Globus pallidus (tissue), 1 donor: ENCODE measurements at regions not wholly inside any gene's neighbourhood (a gene's known extent, or its start where the extent isn't known, plus 50 kb on each side); places are given as distances from the start of the nearest gene placed in this dataset.

Experiments used
- DNase-seq: peaks from one replicate; pipeline ENCODE4 v3.0.0-alpha.2; 2015; ENCODE audit warnings: low spot score

GRCh38 chr10:105370692-105371091, 729.6 kb downstream of the SORCS3 start:
- DNase-seq, result no peak

DNA sequence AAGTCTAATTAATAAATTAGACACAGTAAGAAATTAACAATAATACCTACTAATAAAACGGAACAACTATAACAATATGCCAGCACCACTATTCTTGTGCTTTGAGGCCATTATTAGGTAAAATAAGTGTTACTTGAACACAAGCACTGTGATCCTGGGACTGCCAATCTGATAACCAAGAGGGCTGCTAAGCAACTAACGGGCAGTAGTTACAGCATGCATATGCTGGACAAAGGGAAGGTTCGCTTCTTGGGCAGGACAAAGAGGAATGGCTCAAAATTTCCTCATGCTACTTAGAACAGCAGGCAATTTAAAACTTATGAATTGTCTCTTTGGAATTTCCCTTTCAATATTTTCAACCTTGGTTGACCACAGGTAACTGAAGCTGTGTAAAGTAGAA, 718.6 kb downstream of the SORCS3 start:
- DNase-seq, result no peak

DNA sequence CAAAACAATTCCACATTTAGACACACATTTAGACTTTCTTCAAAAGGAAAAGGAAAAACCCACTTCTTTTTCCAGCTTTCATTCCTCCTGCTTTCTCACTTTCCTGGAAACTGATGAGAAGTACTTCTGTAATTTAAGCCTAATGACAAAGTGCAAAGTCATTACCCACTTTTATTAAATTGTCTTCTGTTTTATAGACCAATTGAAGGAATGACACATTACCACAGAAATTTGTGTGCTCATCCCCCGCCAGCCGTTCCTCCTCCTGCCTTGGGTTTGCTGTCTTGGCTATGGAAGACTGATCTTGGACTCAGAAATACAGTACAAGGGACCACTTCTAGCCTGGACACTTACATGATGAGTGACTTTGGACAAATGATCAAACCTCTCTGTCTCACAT, 717.8 kb downstream of the SORCS3 start:
- DNase-seq, result no peak

DNA sequence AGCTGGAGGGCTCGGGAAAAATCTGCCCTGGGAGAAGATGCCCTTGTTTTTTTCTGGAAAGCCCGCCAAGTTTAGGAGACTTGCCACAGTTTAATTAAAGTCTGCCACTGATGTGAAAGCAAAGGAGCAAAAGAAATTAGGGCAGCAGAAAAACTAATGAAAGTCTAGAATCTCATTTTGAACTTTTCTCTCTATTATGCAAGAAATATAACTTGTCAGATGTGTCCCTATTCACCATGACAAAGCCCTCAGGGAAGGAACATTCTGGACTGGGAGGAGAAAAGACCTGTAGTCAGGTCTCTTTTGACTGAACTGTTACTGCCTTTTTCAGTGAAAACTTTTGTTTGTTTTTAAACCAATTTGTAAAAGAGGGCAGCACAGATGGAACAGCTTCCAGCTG, 715.5 kb downstream of the SORCS3 start:
- peak; percentile 49 for DNase-seq

GRCh38 chr10:105354010-105354409, 712.9 kb downstream of the SORCS3 start:
- DNase-seq, result no peak

GRCh38 chr10:105352827-105353226, 711.7 kb downstream of the SORCS3 start:
- no peak for DNase-seq

DNA sequence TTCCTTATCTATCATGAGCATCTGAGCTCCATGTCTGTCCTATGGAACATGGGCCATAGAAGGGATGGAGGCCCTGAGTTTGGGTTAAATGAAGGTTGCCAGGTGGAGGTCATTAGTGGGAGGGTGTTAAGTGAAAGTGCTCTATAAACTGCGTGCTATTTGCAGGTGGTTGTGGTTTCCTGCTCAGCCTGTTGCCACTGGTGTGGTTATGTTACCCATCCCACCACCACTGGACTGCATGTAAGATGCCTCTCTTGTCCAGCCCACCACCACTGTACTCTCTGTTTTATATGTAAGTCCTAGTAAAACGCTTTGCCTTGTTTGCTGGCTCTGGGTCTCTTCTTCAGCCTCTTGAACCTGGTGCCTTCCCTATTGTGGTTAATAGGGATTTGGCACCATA, 711.2 kb downstream of the SORCS3 start:
- DNase-seq, result no peak

GRCh38 chr10:105351187-105351586, 710.1 kb downstream of the SORCS3 start:
- no peak for DNase-seq

- DNase-seq, result no peak
Measured at GRCh38 chr10:105347487-105347886, 706.4 kb downstream of the SORCS3 start.

- no peak for DNase-seq
Measured at GRCh38 chr10:105342606-105343005, 701.5 kb downstream of the SORCS3 start.

DNA sequence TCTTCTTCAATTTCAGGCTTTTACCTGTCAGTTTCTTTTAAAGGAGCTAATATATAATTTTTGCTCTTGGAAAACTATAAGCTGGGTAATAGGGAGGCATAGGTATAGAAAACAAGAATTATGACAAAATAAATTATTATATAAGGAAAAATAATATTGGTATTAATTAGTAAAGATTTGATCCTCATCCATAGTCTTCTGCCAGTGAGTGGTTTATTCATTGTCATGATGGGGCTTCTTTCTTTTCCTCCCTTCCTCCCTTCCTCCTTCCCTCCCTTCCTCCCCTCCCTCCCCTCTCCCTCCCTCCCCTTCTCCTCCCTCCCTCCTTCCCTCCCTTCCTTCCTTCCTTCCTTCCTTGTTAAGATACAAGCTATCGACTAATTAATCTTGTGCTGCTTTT, 698.6 kb downstream of the SORCS3 start:
- DNase-seq, result no peak

DNA sequence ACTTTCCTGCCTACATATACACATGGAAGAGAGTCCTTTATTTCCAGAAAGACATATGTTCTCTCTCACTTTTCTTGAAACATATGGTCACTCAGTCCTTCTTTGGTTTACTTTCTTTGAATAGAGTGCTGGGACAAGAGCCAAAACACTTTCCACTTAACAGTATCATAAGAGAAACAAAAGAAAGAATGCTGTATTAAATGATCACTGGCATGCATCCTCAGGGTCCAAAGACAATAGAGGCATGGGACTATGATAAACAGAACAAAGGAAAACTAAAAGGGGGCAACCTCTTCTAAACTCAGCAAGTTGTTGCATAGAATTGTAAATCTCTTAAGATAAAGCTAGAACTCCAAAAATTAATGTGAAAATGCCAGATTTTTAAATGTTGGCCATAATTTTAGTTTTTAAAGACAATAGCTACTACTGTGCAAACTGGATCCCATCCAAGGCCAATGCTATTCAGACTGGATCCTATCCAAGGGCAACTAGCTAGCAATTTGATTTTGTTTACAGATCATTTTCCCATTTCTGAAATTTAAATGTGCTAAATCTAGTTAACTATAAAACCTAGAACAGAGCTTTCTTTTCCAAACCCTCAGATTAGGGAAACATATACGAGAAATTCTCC, 687.5 kb downstream of the SORCS3 start:
- DNase-seq, result no peak
